DOHH2 (cell line): ENCODE measurements at regions not wholly inside any gene's neighbourhood (a gene's known extent, or its start where the extent isn't known, plus 50 kb on each side); places are given as distances from the start of the nearest gene placed in this dataset.

Experiments used
- EZH2phosphoT487 ChIP-seq: fragments of 200-600 bp; sonication (generic); IDR thresholded peaks from 2 replicates; pipeline ENCODE4 v1.6.1; 2017; ENCODE audit warnings: borderline replicate concordance, mild to moderate bottlenecking, antibody characterized with exemption, low read length, moderate library complexity, mixed read lengths
- TF ChIP-seq, protein P1 (sequence below): fragments of 200-600 bp; sonication (generic); IDR thresholded peaks from one replicate; pipeline ENCODE4 v1.5.1; 2014; ENCODE audit warnings: antibody characterized with exemption, mild to moderate bottlenecking, low read depth, low read length; ENCODE audit not compliant: poor library complexity, severe bottlenecking

DNA sequence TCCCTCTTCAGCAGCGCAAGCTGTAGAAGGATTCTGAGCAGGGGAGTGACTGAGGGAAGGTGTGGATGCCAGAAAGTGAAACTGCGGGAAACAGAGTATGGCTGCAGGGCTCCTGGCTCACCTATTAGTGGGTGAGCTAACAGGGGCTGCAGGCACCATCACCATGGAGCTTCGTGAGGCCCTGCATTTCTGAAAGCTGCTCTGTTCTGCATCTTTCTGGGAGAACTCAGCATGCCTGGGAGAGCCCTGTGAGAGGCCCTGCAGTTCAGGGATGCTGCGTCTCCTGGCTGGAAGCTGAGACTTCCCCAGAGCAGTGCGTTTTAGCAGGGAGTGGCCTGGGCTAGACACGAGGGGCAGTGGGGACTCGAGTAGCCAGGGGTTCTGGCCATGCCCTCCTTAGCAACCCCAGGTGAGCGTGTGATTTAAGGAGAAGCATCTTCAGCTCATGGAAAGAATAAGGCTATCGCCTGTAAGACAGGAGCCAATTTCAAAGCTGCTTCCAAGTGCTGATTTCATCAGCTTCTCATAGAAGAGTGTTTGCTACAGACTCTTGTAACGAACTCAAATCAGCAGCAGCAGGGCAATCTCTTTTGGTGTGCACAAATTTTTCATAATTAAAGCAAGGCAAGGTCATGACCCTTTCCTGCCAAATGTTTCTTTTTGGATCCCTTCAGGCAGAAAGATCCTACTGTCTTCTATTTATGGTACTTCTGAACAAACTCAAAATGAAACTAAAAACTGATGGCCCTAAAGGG is 293.6 kb upstream of the ZNF32 start:
- TF ChIP-seq, protein P1, sequence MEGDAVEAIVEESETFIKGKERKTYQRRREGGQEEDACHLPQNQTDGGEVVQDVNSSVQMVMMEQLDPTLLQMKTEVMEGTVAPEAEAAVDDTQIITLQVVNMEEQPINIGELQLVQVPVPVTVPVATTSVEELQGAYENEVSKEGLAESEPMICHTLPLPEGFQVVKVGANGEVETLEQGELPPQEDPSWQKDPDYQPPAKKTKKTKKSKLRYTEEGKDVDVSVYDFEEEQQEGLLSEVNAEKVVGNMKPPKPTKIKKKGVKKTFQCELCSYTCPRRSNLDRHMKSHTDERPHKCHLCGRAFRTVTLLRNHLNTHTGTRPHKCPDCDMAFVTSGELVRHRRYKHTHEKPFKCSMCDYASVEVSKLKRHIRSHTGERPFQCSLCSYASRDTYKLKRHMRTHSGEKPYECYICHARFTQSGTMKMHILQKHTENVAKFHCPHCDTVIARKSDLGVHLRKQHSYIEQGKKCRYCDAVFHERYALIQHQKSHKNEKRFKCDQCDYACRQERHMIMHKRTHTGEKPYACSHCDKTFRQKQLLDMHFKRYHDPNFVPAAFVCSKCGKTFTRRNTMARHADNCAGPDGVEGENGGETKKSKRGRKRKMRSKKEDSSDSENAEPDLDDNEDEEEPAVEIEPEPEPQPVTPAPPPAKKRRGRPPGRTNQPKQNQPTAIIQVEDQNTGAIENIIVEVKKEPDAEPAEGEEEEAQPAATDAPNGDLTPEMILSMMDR, result no peak
- no peak for TF ChIP-seq EZH2phosphoT487
